Peyer's patch (tissue), 4 donors: ENCODE measurements at regions not wholly inside any gene's neighbourhood (a gene's known extent, or its start where the extent isn't known, plus 50 kb on each side); places are given as distances from the start of the nearest gene placed in this dataset.

Experiments
- DNase-seq, 3 donors: peaks; one replicate each; pipeline ENCODE4 v3.0.0-alpha.2; 2017 to 2019
- H3K27ac ChIP-seq, 4 donors: fragments of 200-600 bp; sonication (generic); one replicate each; pipeline ENCODE4 v1.5.1; 2016 to 2019
- H3K27me3 ChIP-seq, 2 donors: fragments of 200-600 bp; sonication (generic); one replicate each; pipeline ENCODE4 v1.5.1; 2019
- H3K36me3 ChIP-seq, 3 donors: fragments of 200-600 bp; sonication (generic); one replicate each; pipeline ENCODE4 v1.5.1; 2016 to 2019
- H3K4me1 ChIP-seq, 4 donors: fragments of 200-600 bp; sonication (generic); one replicate each; pipeline ENCODE4 v1.5.1; 2016 to 2019
- H3K4me3 ChIP-seq, 4 donors: fragments of 200-600 bp; sonication (generic); 1 replicate in 3 of 4; 2 replicates in 1 of 4; pipeline ENCODE4 v1.5.1; 2016 to 2019; ENCODE audit warnings: mild to moderate bottlenecking in 1 of 4
- H3K9me3 ChIP-seq, 4 donors: fragments of 200-600 bp; sonication (generic); one replicate each; pipeline ENCODE4 v1.5.1; 2016 to 2019; ENCODE audit warnings: mild to moderate bottlenecking in 1 of 4
- POLR2A ChIP-seq, 2 donors: fragments of 450-650 bp; IDR thresholded peaks; one replicate each; pipeline ENCODE4 v1.5.1; 2017; ENCODE audit warnings: antibody characterized with exemption in 2 of 2, mild to moderate bottlenecking in 2 of 2, moderate library complexity in 2 of 2
- TF ChIP-seq, protein P1 (sequence below), 6 experiments: fragments of 450-650 bp in 4 of 6; fragments of 200-600 bp in 2 of 6; sonication (generic) in 1 of 6; IDR thresholded peaks; one replicate each; pipeline ENCODE4 v1.5.1; 2017 to 2019; ENCODE audit warnings: antibody characterized with exemption in 6 of 6, mild to moderate bottlenecking in 3 of 6, moderate library complexity in 1 of 6

DNA sequence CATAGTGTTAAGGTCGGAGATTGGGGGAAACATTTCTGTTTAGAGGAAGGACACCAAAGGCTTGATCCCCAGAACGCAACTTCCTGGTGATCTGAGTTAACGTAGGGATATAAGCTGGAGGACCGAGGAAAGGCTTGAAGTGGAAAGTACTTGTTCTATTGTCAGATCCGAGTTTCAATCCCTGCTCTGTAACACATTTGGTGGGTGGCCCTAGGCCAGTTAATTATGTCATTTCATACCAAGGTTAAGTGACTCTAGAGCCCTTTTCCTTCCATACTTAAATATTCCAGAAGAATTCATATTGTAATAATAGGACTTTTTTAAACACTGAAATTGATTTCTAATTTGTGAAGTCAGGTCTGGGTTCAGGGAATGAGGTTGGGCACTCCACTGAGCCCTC lies 80.9 kb downstream of the RPLP1 start:
- Histone ChIP-seq H3K36me3 (no peaks in the 10 kb centered on the region), H3K27ac (no peak overlapping the region), H3K4me3 (no peak overlapping the region), H3K27me3 (no peaks in the 10 kb centered on the region), H3K4me1 (no peaks in the 10 kb centered on the region), H3K9me3 (no peaks in the 10 kb centered on the region)
- TF ChIP-seq POLR2A (IDR thresholded peaks at IDR 0.05), result no peak
- TF ChIP-seq, protein P1, sequence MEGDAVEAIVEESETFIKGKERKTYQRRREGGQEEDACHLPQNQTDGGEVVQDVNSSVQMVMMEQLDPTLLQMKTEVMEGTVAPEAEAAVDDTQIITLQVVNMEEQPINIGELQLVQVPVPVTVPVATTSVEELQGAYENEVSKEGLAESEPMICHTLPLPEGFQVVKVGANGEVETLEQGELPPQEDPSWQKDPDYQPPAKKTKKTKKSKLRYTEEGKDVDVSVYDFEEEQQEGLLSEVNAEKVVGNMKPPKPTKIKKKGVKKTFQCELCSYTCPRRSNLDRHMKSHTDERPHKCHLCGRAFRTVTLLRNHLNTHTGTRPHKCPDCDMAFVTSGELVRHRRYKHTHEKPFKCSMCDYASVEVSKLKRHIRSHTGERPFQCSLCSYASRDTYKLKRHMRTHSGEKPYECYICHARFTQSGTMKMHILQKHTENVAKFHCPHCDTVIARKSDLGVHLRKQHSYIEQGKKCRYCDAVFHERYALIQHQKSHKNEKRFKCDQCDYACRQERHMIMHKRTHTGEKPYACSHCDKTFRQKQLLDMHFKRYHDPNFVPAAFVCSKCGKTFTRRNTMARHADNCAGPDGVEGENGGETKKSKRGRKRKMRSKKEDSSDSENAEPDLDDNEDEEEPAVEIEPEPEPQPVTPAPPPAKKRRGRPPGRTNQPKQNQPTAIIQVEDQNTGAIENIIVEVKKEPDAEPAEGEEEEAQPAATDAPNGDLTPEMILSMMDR (IDR thresholded peaks at IDR 0.05), result no peak
- DNase-seq, result no peak

DNA sequence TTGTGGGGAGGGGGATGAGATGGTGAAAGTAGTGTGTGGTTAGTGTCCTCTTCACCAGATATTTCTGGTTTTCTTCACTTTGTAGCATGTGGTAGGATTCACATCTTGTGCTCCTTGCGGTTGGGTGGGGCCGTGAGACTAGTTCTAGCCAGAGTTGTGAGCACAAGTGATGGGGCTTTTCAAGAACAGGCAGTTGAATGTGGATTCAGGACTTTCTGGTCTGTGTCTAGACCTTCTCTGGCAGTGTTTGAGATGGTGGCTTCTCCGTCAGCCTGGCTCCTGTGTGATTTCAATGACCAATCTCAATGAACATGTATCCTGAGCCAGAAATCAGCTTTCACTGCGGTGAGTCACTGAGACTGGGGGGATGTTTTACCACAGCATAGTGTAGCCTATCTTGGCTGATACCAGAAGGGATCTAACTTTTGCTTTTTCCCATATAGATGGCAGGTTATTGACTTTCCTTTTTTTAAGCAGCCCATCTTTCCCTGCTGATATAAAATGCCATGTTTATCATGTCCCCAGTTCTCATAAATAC lies 82.6 kb downstream of the RPLP1 start:
- Histone ChIP-seq H3K36me3 (no peaks in the 10 kb centered on the region), H3K27ac (no peak overlapping the region), H3K4me3 (no peak overlapping the region)

DNA sequence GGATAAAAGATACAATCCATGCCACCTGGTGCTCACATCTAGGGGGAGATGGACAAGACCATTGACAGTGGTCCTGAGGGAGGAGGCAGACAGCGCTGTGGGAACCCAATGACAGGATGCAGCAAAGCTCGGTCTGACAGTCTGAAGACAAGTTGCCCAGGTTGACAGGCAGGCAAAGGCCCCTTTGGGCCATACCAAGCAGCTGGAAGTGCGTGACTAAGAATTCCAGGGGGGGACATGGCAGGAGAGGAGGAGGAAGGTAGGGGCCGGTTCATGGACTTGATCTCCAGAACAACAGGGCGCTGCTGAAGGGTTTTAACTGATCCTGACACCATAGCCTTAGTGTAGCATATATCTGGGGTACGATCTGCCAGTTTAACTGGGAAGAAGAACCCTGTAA lies 83.4 kb downstream of the RPLP1 start:
- DNase-seq, result no peak
- no peak for TF ChIP-seq POLR2A (IDR thresholded peaks at IDR 0.05)
- TF ChIP-seq, protein P1 (IDR thresholded peaks at IDR 0.05), result no peak
- no peak overlapping the region for H3K27ac ChIP-seq

More for the DNA sequence above, 82.6 kb downstream of the RPLP1 start:
- no peaks in the 10 kb centered on the region for H3K4me1 ChIP-seq
- DNase-seq, result no peak
- H3K9me3 ChIP-seq, result no peaks in the 10 kb centered on the region
- TF ChIP-seq POLR2A (IDR thresholded peaks at IDR 0.05), result no peak
- TF ChIP-seq, protein P1 (IDR thresholded peaks at IDR 0.05), result no peak
- no peaks in the 10 kb centered on the region for H3K27me3 ChIP-seq

DNA sequence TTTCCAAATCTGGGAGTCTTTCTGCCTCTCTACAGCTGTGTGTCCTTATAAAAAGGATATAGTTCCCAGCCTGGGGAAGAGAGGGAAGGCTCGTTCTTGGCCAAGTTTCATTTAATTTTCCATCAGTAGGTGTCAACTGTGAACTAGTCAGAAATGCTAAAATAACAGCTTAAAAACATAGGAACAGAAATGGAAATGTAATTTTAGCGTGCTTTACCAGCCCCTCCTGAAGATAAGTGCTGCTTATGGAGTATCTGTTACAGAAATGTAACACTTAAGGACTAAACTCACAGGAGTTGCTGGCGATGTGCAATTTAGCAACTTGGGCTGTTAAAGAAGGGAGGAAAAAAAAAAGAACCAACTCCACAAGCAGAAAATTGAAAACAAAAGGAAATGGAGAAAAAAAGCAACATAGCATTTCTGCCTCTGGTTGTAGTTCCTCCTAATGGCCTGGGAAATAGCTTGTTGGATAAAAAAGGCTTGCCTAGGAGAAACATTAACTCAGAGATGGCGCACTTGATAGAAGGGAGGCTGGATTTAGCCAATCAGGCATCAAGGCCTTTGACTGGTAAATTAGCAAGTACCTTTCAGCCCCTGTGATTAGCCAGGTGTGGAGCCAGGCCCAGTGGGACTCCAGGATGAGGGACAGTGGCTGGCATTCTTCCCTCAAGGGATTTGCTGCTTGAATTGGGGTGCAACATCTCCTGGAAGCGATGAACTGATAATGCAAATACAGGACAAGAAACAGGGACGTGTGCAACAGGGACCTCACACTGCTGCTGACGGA lies 84.3 kb downstream of the RPLP1 start:
- H3K27ac ChIP-seq, result no peak overlapping the region
- no peaks in the 10 kb centered on the region for H3K9me3 ChIP-seq
- TF ChIP-seq, protein P1 (IDR thresholded peaks at IDR 0.05), result no peak
- no peak for TF ChIP-seq POLR2A (IDR thresholded peaks at IDR 0.05)

More for the DNA sequence above, 83.4 kb downstream of the RPLP1 start:
- Histone ChIP-seq H3K4me1 (no peaks in the 10 kb centered on the region), H3K9me3 (no peaks in the 10 kb centered on the region), H3K36me3 (no peaks in the 10 kb centered on the region), H3K27me3 (no peaks in the 10 kb centered on the region), H3K4me3 (no peak overlapping the region)

DNA sequence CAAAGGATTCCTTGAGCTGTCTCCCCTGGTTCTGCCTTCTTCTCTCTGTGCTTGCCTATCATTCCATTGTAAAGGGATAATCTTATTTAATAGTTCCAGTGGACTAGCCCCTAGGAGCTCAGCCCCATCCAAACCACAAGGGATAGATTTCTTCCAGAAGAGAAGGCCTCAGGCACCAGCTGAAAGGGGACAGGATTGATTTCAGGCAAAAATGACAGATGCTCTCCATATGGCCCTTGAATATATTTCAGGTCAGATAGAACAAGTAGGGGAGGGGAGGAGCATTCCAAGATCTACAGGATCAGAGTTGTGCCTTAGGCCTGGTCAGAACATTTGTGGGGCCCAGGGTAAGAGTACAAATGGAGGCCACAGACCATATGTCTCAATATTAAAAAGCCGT lies 85.3 kb downstream of the RPLP1 start:
- no peak for DNase-seq

More for the DNA sequence above, 84.3 kb downstream of the RPLP1 start:
- Histone ChIP-seq H3K4me1 (no peaks in the 10 kb centered on the region), H3K36me3 (no peaks in the 10 kb centered on the region), H3K27me3 (no peaks in the 10 kb centered on the region), H3K4me3 (no peak overlapping the region)
- DNase-seq, result no peak

More for the DNA sequence above, 85.3 kb downstream of the RPLP1 start:
- TF ChIP-seq, protein P1 (IDR thresholded peaks at IDR 0.05), result no peak
- no peak overlapping the region for H3K27ac ChIP-seq
- H3K9me3 ChIP-seq, result no peaks in the 10 kb centered on the region
- no peaks in the 10 kb centered on the region for H3K36me3 ChIP-seq
- H3K27me3 ChIP-seq, result no peaks in the 10 kb centered on the region
- H3K4me3 ChIP-seq, result no peak overlapping the region
- no peaks in the 10 kb centered on the region for H3K4me1 ChIP-seq
